Astrocyte (in vitro differentiated cells and primary cell): ENCODE measurements at regions not wholly inside any gene's neighbourhood (a gene's known extent, or its start where the extent isn't known, plus 50 kb on each side); places are given as distances from the start of the nearest gene placed in this dataset.

Source experiments
- CTCF ChIP-seq: IDR thresholded peaks from 2 replicates; pipeline ENCODE4 v1.5.1; 2011; ENCODE audit warnings: low read depth, mild to moderate bottlenecking, inconsistent platforms, low read length, moderate library complexity; ENCODE audit not compliant: insufficient read depth
- EZH2 ChIP-seq: IDR thresholded peaks from 2 replicates; pipeline ENCODE4 v1.6.1; 2012; ENCODE audit warnings: mild to moderate bottlenecking, low read length, inconsistent platforms; ENCODE audit not compliant: insufficient read depth

GRCh38 chr15:89024418-89024817 lies 63.8 kb upstream of the ABHD2 start:
- TF ChIP-seq EZH2 (no peak), CTCF (no peak)
